ENCODE measurements at regions not wholly inside any gene's neighbourhood (a gene's known extent, or its start where the extent isn't known, plus 50 kb on each side); places are given as distances from the start of the nearest gene placed in this dataset.
"Not testable (repeated sequence)": the region's sequence is repeated elsewhere in the genome, so short reads cannot be mapped to it uniquely, and the experiment has no call there.

- not testable (repeated sequence) for TF ChIP-seq EZH2 (IDR thresholded peaks at IDR 0.05; ENCODE audit: borderline replicate concordance, low read depth, low read length, severe bottlenecking); CTCF (IDR thresholded peaks at IDR 0.05; ENCODE audit: borderline replicate concordance, extremely low read depth, low read length, poor library complexity, severe bottlenecking)
These were observed 1679.2 kb downstream of the SPATA31A7 start for GRCh38 chr9:62869061-62869460.

All from DND-41 (cell line).